Ramos (cell line): ENCODE measurements at regions not wholly inside any gene's neighbourhood (a gene's known extent, or its start where the extent isn't known, plus 50 kb on each side); places are given as distances from the start of the nearest gene placed in this dataset.

Experiments
- in situ Hi-C: fragments of 300-500 bp; cut with MboI; formaldehyde crosslinking; loops from one replicate; pipeline ENCODE4 v1.14.3; 2022; ENCODE audit warnings: low sequenced_read_pairs; ENCODE audit not compliant: unreplicated experiment

DNA sequence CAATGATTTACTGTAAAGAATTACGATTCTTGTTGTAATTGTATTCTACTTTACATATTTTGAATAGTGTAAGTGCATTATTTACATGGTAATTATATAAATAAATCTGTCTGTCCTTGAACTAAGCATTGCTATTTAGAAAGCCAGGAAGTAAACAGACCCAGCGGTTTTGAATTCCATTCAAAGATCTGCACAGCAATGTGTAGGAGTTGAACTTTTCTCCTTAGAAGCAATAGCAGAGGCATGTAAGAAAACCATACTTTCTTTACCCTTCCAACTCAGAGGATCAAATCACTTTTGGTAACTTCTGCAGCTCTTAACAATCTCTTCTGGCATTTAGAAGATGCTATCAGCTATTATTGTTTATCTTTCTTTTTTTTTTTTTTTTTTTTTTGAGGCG is 109.2 kb upstream of the VRK2 start:
- in situ Hi-C loops = no loop called here

DNA sequence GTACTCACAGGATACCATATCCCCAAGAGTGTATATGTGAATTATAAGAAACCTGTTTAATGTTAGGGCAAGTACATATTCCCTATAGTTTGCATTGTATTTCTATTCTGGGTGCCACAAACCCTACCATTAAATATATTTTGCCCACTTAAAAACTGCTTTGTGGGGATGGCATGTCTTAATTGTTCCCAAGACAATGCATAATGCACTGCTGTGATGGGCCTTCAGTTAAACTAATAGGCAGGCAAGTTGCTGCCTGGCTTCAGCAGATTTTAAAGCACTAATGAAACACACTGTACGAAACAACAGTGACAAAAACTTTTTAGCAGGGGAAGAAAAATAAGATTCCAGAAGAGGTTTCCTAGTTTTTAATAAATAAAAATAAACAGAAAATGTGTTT is 104.8 kb upstream of the VRK2 start:
- in situ Hi-C loops = no loop called here

DNA sequence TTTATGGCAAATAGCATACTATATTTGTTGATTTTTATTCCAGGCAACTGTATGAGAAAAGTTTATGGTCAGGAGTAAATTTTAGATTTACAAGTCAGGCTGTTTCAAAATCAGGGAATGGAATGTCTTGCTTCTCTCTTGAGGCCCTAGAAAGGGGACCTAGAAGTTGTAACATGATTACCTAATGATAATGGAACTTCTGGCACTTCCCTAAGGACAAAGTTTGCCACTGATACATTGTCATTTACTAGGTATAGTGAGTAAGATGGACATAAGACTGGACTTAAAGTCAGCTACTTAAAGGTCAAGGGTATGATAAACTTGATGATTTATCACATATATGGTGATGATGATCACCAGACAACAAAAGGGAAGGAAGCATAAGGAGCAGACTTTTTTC is 103.3 kb upstream of the VRK2 start:
- in situ Hi-C loops = no loop called here

DNA sequence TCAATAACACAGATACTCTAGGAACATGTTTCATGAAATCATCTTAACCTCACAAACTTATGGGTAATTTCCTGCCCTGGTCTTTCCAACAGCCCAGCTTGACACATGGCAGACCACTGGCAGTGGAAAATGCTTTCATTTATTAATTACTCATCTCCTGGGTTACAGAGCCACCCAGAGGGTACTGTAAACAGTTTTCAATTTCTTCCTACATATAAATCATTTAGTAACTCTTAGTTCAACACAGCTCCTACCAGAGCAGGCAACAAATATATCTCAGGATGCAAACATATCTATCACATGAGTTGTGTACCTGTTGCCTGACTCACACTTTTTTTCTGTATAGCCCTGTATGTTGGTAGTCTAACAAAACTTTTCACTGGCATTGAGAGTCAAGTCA is 99.2 kb upstream of the VRK2 start:
- in situ Hi-C loops = no loop called here

DNA sequence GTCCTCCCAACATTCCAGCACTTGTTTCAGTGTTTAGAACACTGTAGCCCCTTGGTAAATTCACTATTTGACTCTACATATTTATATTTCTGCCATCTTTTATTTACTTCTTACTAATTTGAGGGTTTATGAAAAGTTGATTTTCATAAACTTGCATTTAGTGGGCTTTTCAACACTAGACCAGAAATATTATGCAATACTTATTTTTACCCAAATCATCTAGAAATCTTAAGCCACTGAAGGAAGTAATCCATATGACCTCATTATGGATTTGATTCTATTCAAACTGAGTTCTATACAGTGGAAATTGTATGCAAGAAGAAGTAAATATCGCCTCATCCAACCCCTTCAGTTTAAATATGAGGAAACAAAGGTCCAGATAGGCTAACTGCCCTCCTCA is 92.6 kb upstream of the VRK2 start:
- in situ Hi-C loops = no loop called here

DNA sequence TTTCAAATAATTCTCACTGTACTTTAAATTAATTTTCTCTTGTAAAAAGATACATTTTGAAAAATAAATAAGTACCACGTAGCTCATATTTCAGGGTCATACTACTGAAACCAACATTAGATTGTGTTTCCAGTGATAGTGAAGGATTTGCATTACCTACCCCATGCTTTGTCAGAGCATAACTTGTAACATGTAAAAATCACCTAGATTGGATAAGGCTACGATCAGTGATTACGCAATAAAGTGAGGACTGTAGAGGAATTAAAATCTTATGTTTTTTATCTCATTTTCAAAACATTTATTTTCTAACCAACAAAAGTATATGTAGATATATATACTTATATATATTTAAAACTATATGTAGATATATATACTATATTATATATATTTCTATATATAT is 89.4 kb upstream of the VRK2 start:
- in situ Hi-C loops = no loop called here

DNA sequence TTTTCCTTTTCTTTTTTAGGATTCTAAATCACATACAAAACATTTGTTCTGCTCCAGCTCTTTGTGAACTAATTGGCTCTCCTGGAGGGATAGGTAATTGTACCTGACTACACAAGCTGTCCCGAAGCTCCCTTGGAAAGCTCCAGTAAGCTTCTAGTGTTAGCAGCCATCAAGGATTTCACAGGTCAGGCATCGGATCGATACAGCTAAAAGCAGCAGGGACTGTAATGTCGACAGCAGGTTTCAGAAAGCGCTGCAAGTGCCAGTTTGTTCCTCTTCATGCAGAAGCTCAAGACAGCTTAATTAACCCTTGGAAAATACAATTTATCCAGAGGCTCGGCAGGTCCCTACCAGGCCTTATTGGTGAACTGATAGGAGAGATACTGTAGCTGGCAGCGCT is 87.2 kb upstream of the VRK2 start:
- in situ Hi-C loops = no loop called here

DNA sequence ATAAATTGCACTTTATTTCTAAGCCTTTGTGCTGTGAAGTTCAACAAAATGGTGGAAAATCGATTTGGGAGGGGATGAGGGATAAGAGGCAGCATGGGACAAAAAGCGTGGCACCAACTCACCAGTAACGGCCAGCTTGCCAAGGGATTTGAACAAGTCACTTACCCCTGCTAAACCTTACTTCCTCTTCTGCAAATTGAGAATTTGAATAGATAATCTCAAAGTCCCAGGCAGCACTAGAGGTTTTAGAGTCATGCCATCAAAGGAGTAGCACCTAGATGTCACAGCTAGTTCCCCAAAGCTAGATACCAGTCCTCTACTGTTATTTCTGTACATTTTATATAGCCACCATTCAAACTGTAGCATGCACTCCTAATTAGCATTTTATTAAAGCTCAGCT is 83.7 kb upstream of the VRK2 start:
- in situ Hi-C loops = no loop called here

DNA sequence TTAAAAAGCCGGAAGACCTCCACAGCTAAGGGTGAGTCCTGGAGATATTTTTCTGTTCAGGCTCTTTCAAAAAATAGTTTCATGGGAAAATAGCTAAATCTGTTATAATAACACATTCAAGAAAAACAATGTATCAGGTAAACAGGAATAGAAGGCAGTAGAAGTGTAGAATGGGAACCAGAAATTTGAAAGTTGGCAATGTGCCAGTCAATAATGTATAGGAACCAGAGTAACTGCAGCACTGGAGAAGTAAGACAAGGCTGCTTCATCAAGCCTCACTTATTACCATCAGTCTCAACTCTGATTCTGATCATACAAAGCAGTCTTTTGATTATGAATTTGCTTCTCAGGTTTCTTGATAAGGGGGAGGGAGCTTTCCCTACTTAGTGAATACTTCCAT is 81.4 kb upstream of the VRK2 start:
- in situ Hi-C loops = no loop called here

DNA sequence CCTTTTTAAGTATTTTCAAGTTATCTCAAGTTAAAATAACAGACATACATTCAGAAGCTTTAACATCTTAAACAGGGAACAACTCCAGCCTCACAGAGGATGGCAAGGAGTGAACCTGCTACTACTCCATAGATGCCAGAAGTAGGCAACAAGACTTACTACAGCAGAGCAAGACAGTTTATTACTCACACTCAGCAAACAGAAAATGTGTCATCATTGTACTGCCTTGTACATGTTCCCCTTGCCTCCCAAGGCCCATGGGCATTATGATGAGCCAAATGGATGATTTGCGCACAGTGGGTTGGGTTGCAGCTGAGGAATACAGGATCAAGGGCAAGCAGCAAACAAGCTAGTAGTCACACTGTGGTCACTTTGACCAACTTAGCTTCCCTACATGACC is 80.6 kb upstream of the VRK2 start:
- in situ Hi-C loops = no loop called here

DNA sequence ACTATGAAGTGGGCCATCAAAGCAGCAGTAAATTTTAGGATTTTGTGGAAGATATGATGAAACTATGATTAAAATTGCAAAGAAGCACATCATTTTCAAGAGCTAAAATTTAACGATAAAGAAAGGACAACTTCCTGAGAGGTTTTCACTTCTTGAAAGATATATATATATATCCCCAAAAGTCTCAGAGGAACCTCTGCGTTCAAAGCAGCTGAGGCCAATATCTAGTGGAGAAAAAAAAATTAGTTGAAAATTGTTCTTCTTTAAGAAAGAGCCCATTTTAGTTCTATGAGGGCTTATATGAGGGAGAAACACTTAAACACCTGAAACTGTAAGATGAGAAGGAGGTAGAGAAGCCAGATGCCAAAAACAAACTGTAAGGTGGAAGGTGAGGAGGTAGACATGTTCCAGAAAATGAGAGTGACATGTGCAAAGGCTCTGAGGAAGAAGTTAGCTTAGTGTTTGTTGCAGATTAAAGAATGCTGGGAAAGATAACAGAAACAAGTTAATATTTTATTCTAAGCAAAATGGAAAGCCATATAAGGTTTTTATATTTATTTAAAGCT is 72.9 kb upstream of the VRK2 start:
- in situ Hi-C loops = no loop called here

DNA sequence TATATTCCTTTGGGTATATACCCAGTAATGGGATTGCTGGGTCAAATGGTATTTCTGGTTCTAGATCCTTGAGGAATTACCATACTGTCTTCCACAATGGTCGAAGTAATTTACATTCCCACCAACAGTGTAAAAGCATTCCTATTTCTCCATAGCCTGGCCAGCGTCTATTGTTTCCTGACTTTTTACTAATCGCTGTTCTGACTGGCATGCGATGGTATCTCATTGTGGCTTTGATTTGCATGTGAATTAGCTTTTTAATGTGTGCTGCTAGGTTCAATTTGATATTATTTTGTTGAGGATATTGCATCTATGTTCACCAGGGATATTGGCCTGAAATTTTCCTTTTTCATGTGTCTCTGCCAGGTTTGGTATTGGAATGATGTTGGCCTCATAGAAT is 67.4 kb upstream of the VRK2 start:
- in situ Hi-C loops = no loop called here

DNA sequence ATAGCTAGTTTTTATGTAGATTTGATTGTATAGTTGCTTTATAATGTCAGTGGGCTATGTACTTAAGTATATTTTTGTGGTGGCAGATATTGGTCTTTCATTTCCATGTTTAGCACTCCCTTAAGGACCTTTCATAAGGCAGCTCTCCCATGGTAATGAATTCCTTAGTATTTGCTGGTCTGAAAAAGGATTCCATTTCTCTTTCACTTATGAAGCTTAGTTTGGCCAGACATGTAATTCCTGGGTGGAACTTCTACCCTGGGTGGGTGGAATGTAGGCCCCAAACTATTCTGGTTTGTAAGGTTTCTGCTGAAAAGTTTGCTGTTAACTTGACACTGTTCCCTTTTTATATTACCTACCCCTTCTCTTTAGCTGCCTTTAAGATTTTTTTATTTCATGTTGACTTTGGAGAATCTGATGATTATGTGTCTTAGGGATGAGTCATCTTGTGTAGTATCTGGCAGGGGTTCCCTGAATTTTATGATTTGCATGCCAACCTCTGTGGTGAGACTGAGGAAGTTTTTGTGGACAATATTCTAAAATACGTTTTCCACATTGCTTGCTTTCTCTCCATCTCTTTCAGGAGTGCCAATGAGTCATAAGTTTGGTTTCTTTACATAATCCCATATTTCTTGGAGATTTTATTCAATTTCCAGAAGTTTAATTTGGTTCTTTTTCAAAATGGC is 65.4 kb upstream of the VRK2 start:
- in situ Hi-C loops = no loop called here

DNA sequence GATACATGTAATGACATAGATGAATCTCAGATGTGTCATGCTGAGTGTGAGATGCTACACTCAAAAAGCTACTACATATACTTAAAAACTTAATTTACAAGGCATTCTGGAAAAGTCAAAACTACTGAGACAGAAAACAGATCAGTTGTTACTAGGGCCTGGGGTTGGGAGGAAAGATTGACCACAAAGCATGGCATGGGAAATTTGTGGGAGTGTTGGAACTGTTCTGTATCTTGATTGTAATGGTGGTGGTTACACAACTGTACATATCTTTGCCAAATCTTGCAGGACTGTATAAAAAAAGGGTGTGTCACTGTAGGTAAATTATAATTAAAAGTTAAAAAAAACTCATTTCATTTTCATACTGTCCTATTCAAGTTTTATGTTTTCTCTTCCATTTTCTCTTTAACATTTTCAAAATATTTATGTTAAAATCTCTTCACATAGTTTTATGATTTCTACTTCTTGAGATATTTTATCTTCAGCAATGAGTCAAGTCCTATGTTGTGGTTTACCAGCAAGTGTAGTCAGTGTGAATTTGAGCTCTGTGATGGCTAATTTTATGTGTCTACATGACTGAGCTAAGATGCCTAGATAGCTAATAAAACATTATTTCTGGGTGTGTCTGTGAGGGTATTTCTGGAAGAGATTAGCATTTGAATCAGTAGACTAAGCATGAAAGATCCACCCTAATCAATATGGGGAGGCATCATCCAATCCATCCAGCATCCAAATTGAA is 58.6 kb upstream of the VRK2 start:
- in situ Hi-C loops = no loop called here

DNA sequence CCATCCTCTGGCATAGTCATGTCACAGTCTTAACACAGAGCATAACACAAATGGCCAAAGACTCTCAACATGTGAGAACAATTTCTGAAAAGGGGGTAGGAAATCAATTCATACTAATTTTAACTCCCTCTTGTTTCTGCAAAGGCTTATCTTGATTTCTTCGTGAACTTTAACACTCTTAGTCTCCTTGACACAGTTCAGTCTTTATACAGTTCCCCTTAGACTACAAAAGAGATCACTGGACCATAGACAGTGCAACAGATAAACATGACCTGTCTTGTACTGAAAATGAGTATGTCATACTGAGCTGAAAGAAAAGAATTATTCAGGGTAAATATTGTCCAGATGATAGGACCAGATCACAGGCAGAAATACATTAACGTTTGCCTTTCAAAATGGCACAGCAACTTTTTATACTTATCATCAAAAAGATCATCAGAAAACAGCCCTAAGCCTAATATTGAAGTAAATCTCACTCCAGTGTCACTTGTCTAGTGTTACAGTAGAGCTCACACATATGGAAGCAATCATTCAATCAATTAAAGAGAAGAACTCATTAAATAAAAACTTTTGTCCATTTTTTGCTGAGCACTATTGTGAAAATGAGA is 56.4 kb upstream of the VRK2 start:
- in situ Hi-C loops = no loop called here
